Right lobe of liver (tissue), 4 donors: ENCODE measurements at regions not wholly inside any gene's neighbourhood (a gene's known extent, or its start where the extent isn't known, plus 50 kb on each side); places are given as distances from the start of the nearest gene placed in this dataset.

Experiments
- CTCF ChIP-seq, 4 donors: fragments of 200-600 bp in 3 of 4; fragments of 450-650 bp in 1 of 4; IDR thresholded peaks; one replicate each; pipeline versions ENCODE4 v1.5.1 to v1.8.0; 2016 to 2022; ENCODE audit warnings: antibody characterized with exemption in 4 of 4, mild to moderate bottlenecking in 2 of 4
- POLR2A ChIP-seq: fragments of 450-650 bp; IDR thresholded peaks from one replicate; pipeline ENCODE4 v1.6.1; 2017; ENCODE audit warnings: antibody characterized with exemption, mild to moderate bottlenecking
- donor health status: DM: no; HTN: no; CAD: no.
- donor health status: DM: no; HTN: no; CAD: no.
- donor health status: DM: no; HTN: yes; CAD: no.

DNA sequence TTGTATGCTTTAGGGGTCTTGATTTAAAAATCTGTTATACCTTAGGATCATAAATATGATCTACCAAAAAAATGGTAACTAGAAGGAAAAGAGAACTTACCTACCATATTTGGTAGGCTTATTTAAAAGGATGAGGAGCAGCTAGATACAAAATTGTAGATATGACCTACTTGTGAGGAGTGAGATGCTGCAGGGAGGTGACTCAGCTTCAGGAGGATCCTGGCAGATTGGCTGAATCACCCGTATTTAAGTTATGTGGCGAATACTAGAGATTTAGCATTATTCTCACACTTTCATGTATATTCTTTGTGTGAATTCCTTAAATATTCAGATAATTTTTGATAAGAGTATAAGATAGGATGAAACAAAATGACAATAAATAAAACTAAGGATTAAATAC lies 657.3 kb upstream of the LINC00305 start:
- TF ChIP-seq CTCF (IDR thresholded peaks at IDR 0.05) (no peak), POLR2A (no peak)
